Sigmoid colon (tissue), 4 donors: ENCODE measurements at regions not wholly inside any gene's neighbourhood (a gene's known extent, or its start where the extent isn't known, plus 50 kb on each side); places are given as distances from the start of the nearest gene placed in this dataset.

Experiments
- EP300 ChIP-seq, 4 donors: sonication (generic); formaldehyde crosslinking; IDR thresholded peaks; one replicate each; pipeline ENCODE4 v1.6.1; 2017; ENCODE audit warnings: antibody characterized with exemption in 4 of 4
- POLR2A ChIP-seq, 2 donors: fragments of 450-650 bp; IDR thresholded peaks; one replicate each; pipeline ENCODE4 v1.6.1; 2016; ENCODE audit warnings: antibody characterized with exemption in 2 of 2, mild to moderate bottlenecking in 2 of 2, moderate library complexity in 2 of 2
- POLR2AphosphoS5 ChIP-seq, 4 donors: sonication (generic); formaldehyde crosslinking; IDR thresholded peaks; one replicate each; pipeline ENCODE4 v1.6.1; 2017; ENCODE audit warnings: antibody characterized with exemption in 4 of 4
- TF ChIP-seq, protein P1 (sequence below), 4 experiments: fragments of 450-650 bp in 3 of 4; fragments of 200-600 bp in 1 of 4; IDR thresholded peaks; one replicate each; pipeline ENCODE4 v1.5.1; 2016 to 2019; ENCODE audit warnings: antibody characterized with exemption in 4 of 4, mild to moderate bottlenecking in 3 of 4, moderate library complexity in 2 of 4

DNA sequence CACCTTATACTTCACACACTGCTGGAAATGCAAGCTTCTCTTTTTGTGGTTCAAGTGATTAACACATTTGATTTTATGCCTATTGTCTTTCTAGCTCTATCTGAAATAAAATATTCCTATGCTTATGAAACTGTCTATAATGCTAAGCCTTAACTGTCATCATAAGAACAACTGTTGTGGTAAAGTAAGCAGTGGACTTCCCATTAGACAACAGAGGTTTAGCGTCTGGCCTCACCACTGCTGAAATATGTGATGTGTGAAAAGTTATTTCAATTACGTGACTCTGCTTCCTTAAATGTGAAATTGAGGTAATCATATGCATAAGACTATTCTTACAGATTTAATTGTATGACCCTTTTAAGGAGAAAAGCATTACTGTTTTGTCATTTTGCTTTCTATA lies 140.2 kb upstream of the LYSMD4 start:
- TF ChIP-seq, protein P1, sequence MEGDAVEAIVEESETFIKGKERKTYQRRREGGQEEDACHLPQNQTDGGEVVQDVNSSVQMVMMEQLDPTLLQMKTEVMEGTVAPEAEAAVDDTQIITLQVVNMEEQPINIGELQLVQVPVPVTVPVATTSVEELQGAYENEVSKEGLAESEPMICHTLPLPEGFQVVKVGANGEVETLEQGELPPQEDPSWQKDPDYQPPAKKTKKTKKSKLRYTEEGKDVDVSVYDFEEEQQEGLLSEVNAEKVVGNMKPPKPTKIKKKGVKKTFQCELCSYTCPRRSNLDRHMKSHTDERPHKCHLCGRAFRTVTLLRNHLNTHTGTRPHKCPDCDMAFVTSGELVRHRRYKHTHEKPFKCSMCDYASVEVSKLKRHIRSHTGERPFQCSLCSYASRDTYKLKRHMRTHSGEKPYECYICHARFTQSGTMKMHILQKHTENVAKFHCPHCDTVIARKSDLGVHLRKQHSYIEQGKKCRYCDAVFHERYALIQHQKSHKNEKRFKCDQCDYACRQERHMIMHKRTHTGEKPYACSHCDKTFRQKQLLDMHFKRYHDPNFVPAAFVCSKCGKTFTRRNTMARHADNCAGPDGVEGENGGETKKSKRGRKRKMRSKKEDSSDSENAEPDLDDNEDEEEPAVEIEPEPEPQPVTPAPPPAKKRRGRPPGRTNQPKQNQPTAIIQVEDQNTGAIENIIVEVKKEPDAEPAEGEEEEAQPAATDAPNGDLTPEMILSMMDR (IDR thresholded peaks at IDR 0.05) = no peak
- TF ChIP-seq POLR2A (IDR thresholded peaks at IDR 0.05) (no peak), POLR2AphosphoS5 (IDR thresholded peaks at IDR 0.05) (no peak), EP300 (IDR thresholded peaks at IDR 0.05) (no peak)
